ENCODE measurements at regions not wholly inside any gene's neighbourhood (a gene's known extent, or its start where the extent isn't known, plus 50 kb on each side); places are given as distances from the start of the nearest gene placed in this dataset.

DNA sequence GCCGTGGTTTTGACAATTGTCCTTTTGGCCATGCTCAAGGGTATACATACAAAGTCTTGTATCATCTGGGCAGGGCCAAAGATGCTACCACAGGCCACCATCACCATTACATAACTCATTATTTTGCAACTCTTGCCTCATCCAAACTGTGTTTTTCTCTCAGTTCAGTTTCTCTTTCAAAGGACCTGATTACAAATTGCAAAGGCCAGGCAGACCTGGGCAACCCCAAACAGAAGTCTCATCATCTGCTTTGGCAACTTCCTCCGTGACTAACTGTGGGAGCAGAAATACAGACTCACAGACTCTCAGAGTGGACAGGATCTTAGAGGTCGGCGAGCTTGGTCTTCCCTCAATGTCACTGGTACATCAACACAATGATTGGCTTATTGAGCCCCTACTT is 117.8 kb upstream of the NEDD9 start:
- TF ChIP-seq, protein P1, sequence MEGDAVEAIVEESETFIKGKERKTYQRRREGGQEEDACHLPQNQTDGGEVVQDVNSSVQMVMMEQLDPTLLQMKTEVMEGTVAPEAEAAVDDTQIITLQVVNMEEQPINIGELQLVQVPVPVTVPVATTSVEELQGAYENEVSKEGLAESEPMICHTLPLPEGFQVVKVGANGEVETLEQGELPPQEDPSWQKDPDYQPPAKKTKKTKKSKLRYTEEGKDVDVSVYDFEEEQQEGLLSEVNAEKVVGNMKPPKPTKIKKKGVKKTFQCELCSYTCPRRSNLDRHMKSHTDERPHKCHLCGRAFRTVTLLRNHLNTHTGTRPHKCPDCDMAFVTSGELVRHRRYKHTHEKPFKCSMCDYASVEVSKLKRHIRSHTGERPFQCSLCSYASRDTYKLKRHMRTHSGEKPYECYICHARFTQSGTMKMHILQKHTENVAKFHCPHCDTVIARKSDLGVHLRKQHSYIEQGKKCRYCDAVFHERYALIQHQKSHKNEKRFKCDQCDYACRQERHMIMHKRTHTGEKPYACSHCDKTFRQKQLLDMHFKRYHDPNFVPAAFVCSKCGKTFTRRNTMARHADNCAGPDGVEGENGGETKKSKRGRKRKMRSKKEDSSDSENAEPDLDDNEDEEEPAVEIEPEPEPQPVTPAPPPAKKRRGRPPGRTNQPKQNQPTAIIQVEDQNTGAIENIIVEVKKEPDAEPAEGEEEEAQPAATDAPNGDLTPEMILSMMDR (IDR thresholded peaks at IDR 0.05): no peak
- Mint-ChIP-seq H3K27ac (peak overlapping the region; percentile 30), H3K4me1 (ENCODE audit: low read depth) (peaks cover 87% of the 10 kb centered on the region), H3K27me3 (no peaks in the 10 kb centered on the region), H3K9me3 (peaks cover 9% of the 10 kb centered on the region), H3K36me3 (ENCODE audit: low read depth) (peaks cover 76% of the 10 kb centered on the region), H3K4me3 (no peak overlapping the region)
- ChIA-PET CTCF (no interaction called here), POLR2A (interaction anchor here (0.6 to 1.6 kb wide), 3 partner anchors 17 to 146 kb away, joined by 3 to 6 read pairs (median 3); no protein-coding TSS in a partner anchor)
- ATAC-seq: no peak
- peak; percentile 32 for DNase-seq
- intact Hi-C loops (cut with micrococcal nuclease): no loop called here

DNA sequence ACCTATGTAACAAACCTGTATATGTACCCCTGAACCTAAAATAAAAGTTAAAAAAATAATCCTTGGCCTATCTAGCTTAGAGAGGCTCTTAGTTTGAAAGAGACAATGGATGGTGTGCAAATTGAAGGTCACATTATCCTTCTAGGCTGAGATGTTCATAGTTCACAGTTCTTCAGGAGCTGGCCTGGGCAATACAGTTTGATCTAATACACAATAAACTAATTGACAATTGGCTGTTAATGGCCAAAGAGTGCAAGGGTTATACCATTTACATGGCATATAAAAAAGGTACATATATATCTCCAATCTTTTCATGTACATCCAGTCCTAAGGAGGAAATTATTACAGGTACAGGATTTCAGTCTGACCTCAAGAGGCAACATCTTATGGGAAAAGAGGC is 117.4 kb upstream of the NEDD9 start:
- CTCF ChIA-PET: no interaction called here
- no peaks in the 10 kb centered on the region for H3K27me3 Mint-ChIP-seq
- ATAC-seq: no peak
- peaks cover 9% of the 10 kb centered on the region for H3K9me3 Mint-ChIP-seq
- intact Hi-C loops (cut with micrococcal nuclease): no loop called here
- peak overlapping the region; percentile 30 for H3K27ac Mint-ChIP-seq
- TF ChIP-seq, protein P1 (IDR thresholded peaks at IDR 0.05): no peak
- DNase-seq: no peak
- POLR2A ChIA-PET: interaction anchor here (1.2 to 1.6 kb wide), 2 partner anchors 17 to 20 kb away, joined by 3 to 6 read pairs; no protein-coding TSS in a partner anchor
- peaks cover 87% of the 10 kb centered on the region for H3K4me1 Mint-ChIP-seq (ENCODE audit: low read depth)
- peaks cover 74% of the 10 kb centered on the region for H3K36me3 Mint-ChIP-seq (ENCODE audit: low read depth)
- no peak overlapping the region for H3K4me3 Mint-ChIP-seq

GRCh38 chr6:11346516-11346915 is 114.0 kb upstream of the NEDD9 start:
- Mint-ChIP-seq H3K4me1 (ENCODE audit: low read depth) (peaks cover 91% of the 10 kb centered on the region), H3K27me3 (no peaks in the 10 kb centered on the region), H3K27ac (peak overlapping the region; percentile 16), H3K36me3 (ENCODE audit: low read depth) (peaks cover 69% of the 10 kb centered on the region), H3K9me3 (peaks cover 10% of the 10 kb centered on the region), H3K4me3 (no peak overlapping the region)
- no peak for ATAC-seq
- intact Hi-C loops (cut with micrococcal nuclease): no loop called here
- TF ChIP-seq, protein P1 (IDR thresholded peaks at IDR 0.05): no peak
- ChIA-PET CTCF (interaction anchor here (0.9 to 2.0 kb wide), 3 partner anchors 12 to 149 kb away, joined by 4 to 8 read pairs (median 5); no protein-coding TSS in a partner anchor), POLR2A (interaction anchor here (0.6 to 1.3 kb wide), 3 partner anchors 24 to 40 kb away, joined by 3 to 4 read pairs (median 4); no protein-coding TSS in a partner anchor)
- DNase-seq: no peak

DNA sequence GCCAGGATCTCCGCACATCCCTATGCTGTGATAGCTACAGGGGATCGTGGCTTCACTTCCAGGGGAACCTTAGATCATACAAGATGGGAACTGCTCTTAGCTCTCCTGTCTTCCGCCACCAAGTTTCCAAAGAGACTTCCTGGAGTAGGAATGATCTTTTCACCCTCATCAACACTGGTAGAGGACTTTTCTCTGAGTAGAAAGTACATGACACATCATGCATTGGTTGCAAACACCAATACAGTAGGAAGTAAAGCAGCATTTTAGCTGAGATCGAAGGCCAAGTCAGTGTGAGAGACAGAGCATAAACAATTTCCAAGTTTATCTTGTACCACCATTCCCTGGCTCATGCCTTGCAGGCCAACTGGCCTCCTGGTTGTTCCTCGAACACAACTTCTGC is 113.1 kb upstream of the NEDD9 start:
- Mint-ChIP-seq H3K27ac (no peak overlapping the region), H3K4me1 (ENCODE audit: low read depth) (peaks cover 93% of the 10 kb centered on the region), H3K9me3 (peaks cover 11% of the 10 kb centered on the region), H3K27me3 (no peaks in the 10 kb centered on the region), H3K4me3 (no peak overlapping the region), H3K36me3 (ENCODE audit: low read depth) (peaks cover 69% of the 10 kb centered on the region)
- no peak for DNase-seq
- CTCF ChIA-PET: interaction anchor here (0.9 to 2.0 kb wide), 2 partner anchors 9 to 13 kb away, joined by 5 to 6 read pairs; no protein-coding TSS in a partner anchor
- ATAC-seq: no peak
- intact Hi-C loops (cut with micrococcal nuclease): no loop called here
- TF ChIP-seq, protein P1 (IDR thresholded peaks at IDR 0.05): no peak
- POLR2A ChIA-PET: interaction anchor here (1.3 kb wide), 1 partner anchor 35 kb away, joined by 3 read pairs; no protein-coding TSS in a partner anchor

- no peak overlapping the region for H3K4me3 Mint-ChIP-seq
- intact Hi-C loops (cut with micrococcal nuclease): loop anchor here (5.0 kb wide), 1 partner anchor 68 kb away; no protein-coding TSS in a partner anchor
- peaks cover 69% of the 10 kb centered on the region for H3K36me3 Mint-ChIP-seq (ENCODE audit: low read depth)
- DNase-seq (no peak), ATAC-seq (peak; percentile 22)
- ChIA-PET CTCF (no interaction called here), POLR2A (interaction anchor here (0.6 to 1.2 kb wide), 2 partner anchors 18 to 19 kb away, joined by 3 to 4 read pairs; no protein-coding TSS in a partner anchor)
- peaks cover 18% of the 10 kb centered on the region for H3K9me3 Mint-ChIP-seq
- no peaks in the 10 kb centered on the region for H3K27me3 Mint-ChIP-seq
- H3K4me1 Mint-ChIP-seq (ENCODE audit: low read depth): peaks cover 90% of the 10 kb centered on the region
- peak overlapping the region; percentile 89 for H3K27ac Mint-ChIP-seq
- TF ChIP-seq, protein P1 (IDR thresholded peaks at IDR 0.05): no peak
These were observed 111.7 kb upstream of the NEDD9 start for GRCh38 chr6:11343963-11344723.

Measured in activated CD8-positive, alpha-beta T cell treated with anti-CD3 and anti-CD28 coated beads for 36 hours (primary cell).